Liver (tissue), 3 donors: ENCODE measurements at regions not wholly inside any gene's neighbourhood (a gene's known extent, or its start where the extent isn't known, plus 50 kb on each side); places are given as distances from the start of the nearest gene placed in this dataset.

ENCODE experiments used
- EGR1 ChIP-seq, 2 donors: IDR thresholded peaks; 2 replicates each; pipeline ENCODE4 v1.6.1; 2016 to 2018; ENCODE audit warnings: antibody characterized with exemption in 2 of 2, low read depth in 2 of 2
- HNF4A ChIP-seq, 2 donors: conservative IDR thresholded peaks; 2 replicates each; pipeline ENCODE4 v1.6.1; 2016; ENCODE audit warnings: antibody characterized with exemption in 2 of 2, mild to moderate bottlenecking in 2 of 2
- JUND ChIP-seq, 2 donors: IDR thresholded peaks; 2 replicates each; pipeline ENCODE4 v1.6.1; 2016; ENCODE audit warnings: antibody characterized with exemption in 2 of 2
- NR2F2 ChIP-seq: IDR thresholded peaks from 2 replicates; pipeline ENCODE4 v1.6.1; 2016; ENCODE audit warnings: antibody characterized with exemption
- RAD21 ChIP-seq, 2 donors: IDR thresholded peaks; 2 replicates each; pipeline ENCODE4 v1.6.1; 2016; ENCODE audit warnings: antibody characterized with exemption in 2 of 2, mild to moderate bottlenecking in 2 of 2
- TAF1 ChIP-seq: conservative IDR thresholded peaks from 2 replicates; pipeline ENCODE4 v1.6.1; 2016; ENCODE audit warnings: antibody characterized with exemption, mild to moderate bottlenecking
- YY1 ChIP-seq: IDR thresholded peaks from 2 replicates; pipeline ENCODE4 v1.6.1; 2016; ENCODE audit warnings: antibody characterized with exemption, mild to moderate bottlenecking
- TF ChIP-seq, protein P1 (sequence below): fragments of 150-350 bp; IDR thresholded peaks from 2 replicates; pipeline ENCODE4 v1.5.1; 2017; ENCODE audit warnings: improper control_type of control experiment, low read depth, low read length; ENCODE audit not compliant: missing input control
- TF ChIP-seq, protein P2 (sequence below): IDR thresholded peaks from 2 replicates; pipeline ENCODE4 v1.6.1; 2016; ENCODE audit warnings: antibody characterized with exemption, mild to moderate bottlenecking
- TF ChIP-seq, protein P3 (sequence below): IDR thresholded peaks from 2 replicates; pipeline ENCODE4 v1.6.1; 2016; ENCODE audit warnings: antibody characterized with exemption
- TF ChIP-seq, protein P4 (sequence below): IDR thresholded peaks from 2 replicates; pipeline ENCODE4 v1.6.1; 2016; ENCODE audit warnings: antibody characterized with exemption
- TF ChIP-seq, protein P5 (sequence below): IDR thresholded peaks from 2 replicates; pipeline ENCODE4 v1.6.1; 2016; ENCODE audit warnings: antibody characterized with exemption
- donor health status: healthy.
- donor health status: healthy.

DNA sequence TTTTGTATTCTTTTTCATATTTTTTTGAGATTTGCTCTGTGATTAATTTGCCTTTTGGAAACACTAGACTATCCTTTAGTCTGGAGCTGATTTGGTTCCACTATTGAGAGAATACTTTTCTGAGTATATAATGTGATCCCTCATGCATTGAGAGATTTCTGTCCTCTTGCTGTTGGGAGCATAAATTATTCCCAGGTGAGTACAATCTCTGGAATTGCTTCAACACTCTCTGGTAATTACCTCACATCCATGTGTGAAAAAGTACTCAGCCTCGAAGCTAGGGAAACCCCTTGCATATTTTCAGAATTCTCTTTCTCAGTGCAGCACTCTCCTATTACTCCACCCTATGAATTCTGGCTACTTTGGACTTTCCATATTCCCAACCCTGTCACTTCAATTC is 550.0 kb downstream of the RAPGEF2 start:
- TF ChIP-seq YY1 (no peak), EGR1 (IDR thresholded peaks at IDR 0.05; ENCODE audit: low read depth in 2 of 2) (no peak), NR2F2 (no peak), RAD21 (IDR thresholded peaks at IDR 0.05) (no peak), JUND (IDR thresholded peaks at IDR 0.05) (no peak), HNF4A (conservative IDR thresholded peaks at IDR 0.05) (no peak), TAF1 (no peak)
- TF ChIP-seq, protein P1, sequence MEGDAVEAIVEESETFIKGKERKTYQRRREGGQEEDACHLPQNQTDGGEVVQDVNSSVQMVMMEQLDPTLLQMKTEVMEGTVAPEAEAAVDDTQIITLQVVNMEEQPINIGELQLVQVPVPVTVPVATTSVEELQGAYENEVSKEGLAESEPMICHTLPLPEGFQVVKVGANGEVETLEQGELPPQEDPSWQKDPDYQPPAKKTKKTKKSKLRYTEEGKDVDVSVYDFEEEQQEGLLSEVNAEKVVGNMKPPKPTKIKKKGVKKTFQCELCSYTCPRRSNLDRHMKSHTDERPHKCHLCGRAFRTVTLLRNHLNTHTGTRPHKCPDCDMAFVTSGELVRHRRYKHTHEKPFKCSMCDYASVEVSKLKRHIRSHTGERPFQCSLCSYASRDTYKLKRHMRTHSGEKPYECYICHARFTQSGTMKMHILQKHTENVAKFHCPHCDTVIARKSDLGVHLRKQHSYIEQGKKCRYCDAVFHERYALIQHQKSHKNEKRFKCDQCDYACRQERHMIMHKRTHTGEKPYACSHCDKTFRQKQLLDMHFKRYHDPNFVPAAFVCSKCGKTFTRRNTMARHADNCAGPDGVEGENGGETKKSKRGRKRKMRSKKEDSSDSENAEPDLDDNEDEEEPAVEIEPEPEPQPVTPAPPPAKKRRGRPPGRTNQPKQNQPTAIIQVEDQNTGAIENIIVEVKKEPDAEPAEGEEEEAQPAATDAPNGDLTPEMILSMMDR, result no peak
- TF ChIP-seq, protein P2, sequence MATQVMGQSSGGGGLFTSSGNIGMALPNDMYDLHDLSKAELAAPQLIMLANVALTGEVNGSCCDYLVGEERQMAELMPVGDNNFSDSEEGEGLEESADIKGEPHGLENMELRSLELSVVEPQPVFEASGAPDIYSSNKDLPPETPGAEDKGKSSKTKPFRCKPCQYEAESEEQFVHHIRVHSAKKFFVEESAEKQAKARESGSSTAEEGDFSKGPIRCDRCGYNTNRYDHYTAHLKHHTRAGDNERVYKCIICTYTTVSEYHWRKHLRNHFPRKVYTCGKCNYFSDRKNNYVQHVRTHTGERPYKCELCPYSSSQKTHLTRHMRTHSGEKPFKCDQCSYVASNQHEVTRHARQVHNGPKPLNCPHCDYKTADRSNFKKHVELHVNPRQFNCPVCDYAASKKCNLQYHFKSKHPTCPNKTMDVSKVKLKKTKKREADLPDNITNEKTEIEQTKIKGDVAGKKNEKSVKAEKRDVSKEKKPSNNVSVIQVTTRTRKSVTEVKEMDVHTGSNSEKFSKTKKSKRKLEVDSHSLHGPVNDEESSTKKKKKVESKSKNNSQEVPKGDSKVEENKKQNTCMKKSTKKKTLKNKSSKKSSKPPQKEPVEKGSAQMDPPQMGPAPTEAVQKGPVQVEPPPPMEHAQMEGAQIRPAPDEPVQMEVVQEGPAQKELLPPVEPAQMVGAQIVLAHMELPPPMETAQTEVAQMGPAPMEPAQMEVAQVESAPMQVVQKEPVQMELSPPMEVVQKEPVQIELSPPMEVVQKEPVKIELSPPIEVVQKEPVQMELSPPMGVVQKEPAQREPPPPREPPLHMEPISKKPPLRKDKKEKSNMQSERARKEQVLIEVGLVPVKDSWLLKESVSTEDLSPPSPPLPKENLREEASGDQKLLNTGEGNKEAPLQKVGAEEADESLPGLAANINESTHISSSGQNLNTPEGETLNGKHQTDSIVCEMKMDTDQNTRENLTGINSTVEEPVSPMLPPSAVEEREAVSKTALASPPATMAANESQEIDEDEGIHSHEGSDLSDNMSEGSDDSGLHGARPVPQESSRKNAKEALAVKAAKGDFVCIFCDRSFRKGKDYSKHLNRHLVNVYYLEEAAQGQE, result no peak
- TF ChIP-seq, protein P3, sequence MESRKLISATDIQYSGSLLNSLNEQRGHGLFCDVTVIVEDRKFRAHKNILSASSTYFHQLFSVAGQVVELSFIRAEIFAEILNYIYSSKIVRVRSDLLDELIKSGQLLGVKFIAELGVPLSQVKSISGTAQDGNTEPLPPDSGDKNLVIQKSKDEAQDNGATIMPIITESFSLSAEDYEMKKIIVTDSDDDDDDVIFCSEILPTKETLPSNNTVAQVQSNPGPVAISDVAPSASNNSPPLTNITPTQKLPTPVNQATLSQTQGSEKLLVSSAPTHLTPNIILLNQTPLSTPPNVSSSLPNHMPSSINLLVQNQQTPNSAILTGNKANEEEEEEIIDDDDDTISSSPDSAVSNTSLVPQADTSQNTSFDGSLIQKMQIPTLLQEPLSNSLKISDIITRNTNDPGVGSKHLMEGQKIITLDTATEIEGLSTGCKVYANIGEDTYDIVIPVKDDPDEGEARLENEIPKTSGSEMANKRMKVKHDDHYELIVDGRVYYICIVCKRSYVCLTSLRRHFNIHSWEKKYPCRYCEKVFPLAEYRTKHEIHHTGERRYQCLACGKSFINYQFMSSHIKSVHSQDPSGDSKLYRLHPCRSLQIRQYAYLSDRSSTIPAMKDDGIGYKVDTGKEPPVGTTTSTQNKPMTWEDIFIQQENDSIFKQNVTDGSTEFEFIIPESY, result no peak
- TF ChIP-seq, protein P4, sequence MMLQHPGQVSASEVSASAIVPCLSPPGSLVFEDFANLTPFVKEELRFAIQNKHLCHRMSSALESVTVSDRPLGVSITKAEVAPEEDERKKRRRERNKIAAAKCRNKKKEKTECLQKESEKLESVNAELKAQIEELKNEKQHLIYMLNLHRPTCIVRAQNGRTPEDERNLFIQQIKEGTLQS, result no peak
- TF ChIP-seq, protein P5, sequence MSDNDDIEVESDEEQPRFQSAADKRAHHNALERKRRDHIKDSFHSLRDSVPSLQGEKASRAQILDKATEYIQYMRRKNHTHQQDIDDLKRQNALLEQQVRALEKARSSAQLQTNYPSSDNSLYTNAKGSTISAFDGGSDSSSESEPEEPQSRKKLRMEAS, result no peak
